SK-N-SH (cell line): ENCODE measurements at regions not wholly inside any gene's neighbourhood (a gene's known extent, or its start where the extent isn't known, plus 50 kb on each side); places are given as distances from the start of the nearest gene placed in this dataset.

Source experiments
- FOXM1 ChIP-seq: IDR thresholded peaks from 2 replicates; pipeline ENCODE4 v1.4.0; 2012; ENCODE audit warnings: low read depth, mild to moderate bottlenecking
- MEF2A ChIP-seq: IDR thresholded peaks from 2 replicates; pipeline ENCODE4 v1.4.0; 2012; ENCODE audit warnings: low read depth, borderline replicate concordance
- NFIC ChIP-seq: IDR thresholded peaks from 2 replicates; pipeline ENCODE4 v1.4.0; 2012; ENCODE audit warnings: borderline replicate concordance
- POLR2AphosphoS5 ChIP-seq: IDR thresholded peaks from 2 replicates; pipeline ENCODE4 v1.6.1; 2012; ENCODE audit warnings: low read depth, low read length
- RFX5 ChIP-seq: IDR thresholded peaks from 2 replicates; pipeline ENCODE4 v1.6.1; 2012; ENCODE audit warnings: mild to moderate bottlenecking, improper control_type of control experiment, low read length
- TAF1 ChIP-seq: IDR thresholded peaks from 2 replicates; pipeline ENCODE4 v1.6.1; 2012; ENCODE audit warnings: low read depth, mild to moderate bottlenecking, low read length, moderate library complexity, borderline replicate concordance
- YY1 ChIP-seq: IDR thresholded peaks from 2 replicates; pipeline ENCODE4 v1.4.0; 2012; ENCODE audit warnings: low read depth, mild to moderate bottlenecking
- TF ChIP-seq, protein P1 (sequence below): fragments of 200-600 bp; sonication (generic); IDR thresholded peaks from 2 replicates; pipeline ENCODE4 v1.6.1; 2017; ENCODE audit warnings: antibody characterized with exemption, mild to moderate bottlenecking, moderate library complexity
- TF ChIP-seq, protein P2 (sequence below): IDR thresholded peaks from 2 replicates; pipeline ENCODE4 v1.6.1; 2012; ENCODE audit warnings: mild to moderate bottlenecking, low read depth, low read length, moderate library complexity
- TF ChIP-seq, protein P3 (sequence below): IDR thresholded peaks from 2 replicates; pipeline ENCODE4 v1.4.0; 2012; ENCODE audit warnings: low read depth
- TF ChIP-seq, protein P4 (sequence below): fragments of 150-350 bp; IDR thresholded peaks from 2 replicates; pipeline ENCODE4 v1.6.1; 2017; ENCODE audit warnings: antibody characterized with exemption, low read length, low read depth, borderline replicate concordance

DNA sequence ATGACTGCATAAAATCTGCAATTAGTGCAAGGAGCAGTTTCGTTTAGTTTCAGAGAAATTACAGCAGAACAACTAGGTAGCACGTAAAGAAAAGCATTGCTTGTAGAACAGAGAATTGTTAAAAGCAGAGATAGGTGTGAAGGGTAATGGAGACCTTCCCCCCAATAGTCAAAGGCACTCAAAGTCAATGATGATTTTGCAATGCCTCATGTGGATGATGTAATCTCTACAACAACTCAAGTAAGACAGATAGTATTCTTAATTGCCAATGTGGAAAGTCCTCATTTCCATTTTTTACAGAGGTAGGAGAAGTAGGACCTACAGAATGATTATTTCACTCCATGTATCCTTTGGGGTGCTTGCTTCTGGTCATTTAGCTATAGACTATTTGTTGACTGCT, 94.3 kb upstream of the GNAI1 start:
- TF ChIP-seq YY1 (no peak), TAF1 (no peak), MEF2A (no peak), NFIC (no peak), RFX5 (no peak), FOXM1 (no peak), POLR2AphosphoS5 (no peak)
- TF ChIP-seq, protein P1, sequence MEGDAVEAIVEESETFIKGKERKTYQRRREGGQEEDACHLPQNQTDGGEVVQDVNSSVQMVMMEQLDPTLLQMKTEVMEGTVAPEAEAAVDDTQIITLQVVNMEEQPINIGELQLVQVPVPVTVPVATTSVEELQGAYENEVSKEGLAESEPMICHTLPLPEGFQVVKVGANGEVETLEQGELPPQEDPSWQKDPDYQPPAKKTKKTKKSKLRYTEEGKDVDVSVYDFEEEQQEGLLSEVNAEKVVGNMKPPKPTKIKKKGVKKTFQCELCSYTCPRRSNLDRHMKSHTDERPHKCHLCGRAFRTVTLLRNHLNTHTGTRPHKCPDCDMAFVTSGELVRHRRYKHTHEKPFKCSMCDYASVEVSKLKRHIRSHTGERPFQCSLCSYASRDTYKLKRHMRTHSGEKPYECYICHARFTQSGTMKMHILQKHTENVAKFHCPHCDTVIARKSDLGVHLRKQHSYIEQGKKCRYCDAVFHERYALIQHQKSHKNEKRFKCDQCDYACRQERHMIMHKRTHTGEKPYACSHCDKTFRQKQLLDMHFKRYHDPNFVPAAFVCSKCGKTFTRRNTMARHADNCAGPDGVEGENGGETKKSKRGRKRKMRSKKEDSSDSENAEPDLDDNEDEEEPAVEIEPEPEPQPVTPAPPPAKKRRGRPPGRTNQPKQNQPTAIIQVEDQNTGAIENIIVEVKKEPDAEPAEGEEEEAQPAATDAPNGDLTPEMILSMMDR: no peak
- TF ChIP-seq, protein P2, sequence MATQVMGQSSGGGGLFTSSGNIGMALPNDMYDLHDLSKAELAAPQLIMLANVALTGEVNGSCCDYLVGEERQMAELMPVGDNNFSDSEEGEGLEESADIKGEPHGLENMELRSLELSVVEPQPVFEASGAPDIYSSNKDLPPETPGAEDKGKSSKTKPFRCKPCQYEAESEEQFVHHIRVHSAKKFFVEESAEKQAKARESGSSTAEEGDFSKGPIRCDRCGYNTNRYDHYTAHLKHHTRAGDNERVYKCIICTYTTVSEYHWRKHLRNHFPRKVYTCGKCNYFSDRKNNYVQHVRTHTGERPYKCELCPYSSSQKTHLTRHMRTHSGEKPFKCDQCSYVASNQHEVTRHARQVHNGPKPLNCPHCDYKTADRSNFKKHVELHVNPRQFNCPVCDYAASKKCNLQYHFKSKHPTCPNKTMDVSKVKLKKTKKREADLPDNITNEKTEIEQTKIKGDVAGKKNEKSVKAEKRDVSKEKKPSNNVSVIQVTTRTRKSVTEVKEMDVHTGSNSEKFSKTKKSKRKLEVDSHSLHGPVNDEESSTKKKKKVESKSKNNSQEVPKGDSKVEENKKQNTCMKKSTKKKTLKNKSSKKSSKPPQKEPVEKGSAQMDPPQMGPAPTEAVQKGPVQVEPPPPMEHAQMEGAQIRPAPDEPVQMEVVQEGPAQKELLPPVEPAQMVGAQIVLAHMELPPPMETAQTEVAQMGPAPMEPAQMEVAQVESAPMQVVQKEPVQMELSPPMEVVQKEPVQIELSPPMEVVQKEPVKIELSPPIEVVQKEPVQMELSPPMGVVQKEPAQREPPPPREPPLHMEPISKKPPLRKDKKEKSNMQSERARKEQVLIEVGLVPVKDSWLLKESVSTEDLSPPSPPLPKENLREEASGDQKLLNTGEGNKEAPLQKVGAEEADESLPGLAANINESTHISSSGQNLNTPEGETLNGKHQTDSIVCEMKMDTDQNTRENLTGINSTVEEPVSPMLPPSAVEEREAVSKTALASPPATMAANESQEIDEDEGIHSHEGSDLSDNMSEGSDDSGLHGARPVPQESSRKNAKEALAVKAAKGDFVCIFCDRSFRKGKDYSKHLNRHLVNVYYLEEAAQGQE: no peak
- TF ChIP-seq, protein P3, sequence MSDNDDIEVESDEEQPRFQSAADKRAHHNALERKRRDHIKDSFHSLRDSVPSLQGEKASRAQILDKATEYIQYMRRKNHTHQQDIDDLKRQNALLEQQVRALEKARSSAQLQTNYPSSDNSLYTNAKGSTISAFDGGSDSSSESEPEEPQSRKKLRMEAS: no peak
- TF ChIP-seq, protein P4, sequence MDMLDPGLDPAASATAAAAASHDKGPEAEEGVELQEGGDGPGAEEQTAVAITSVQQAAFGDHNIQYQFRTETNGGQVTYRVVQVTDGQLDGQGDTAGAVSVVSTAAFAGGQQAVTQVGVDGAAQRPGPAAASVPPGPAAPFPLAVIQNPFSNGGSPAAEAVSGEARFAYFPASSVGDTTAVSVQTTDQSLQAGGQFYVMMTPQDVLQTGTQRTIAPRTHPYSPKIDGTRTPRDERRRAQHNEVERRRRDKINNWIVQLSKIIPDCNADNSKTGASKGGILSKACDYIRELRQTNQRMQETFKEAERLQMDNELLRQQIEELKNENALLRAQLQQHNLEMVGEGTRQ: no peak
